Activated CD4-positive, alpha-beta memory T cell treated with anti-CD3 and anti-CD28 coated beads, Interleukin-2, amount 10 ng/mL, durations not matched to agents 7 days and 5 days (primary cell): ENCODE measurements at regions not wholly inside any gene's neighbourhood (a gene's known extent, or its start where the extent isn't known, plus 50 kb on each side); places are given as distances from the start of the nearest gene placed in this dataset.

ENCODE experiments used
- CTCF ChIA-PET: fragments of 350-600 bp; sonication (Branson Sonifier 250); formaldehyde crosslinking; loops from one replicate; lab custom pipeline; 2021; ENCODE audit warnings: antibody characterized with exemption, inconsistent platforms; lab: Charles Lee
- POLR2A ChIA-PET: fragments of 350-600 bp; sonication (Branson Sonifier 250); formaldehyde crosslinking; loops from one replicate; lab custom pipeline; 2021; ENCODE audit warnings: antibody characterized with exemption; lab: Charles Lee
- DNase-seq: peaks from one replicate; pipeline ENCODE4 v3.0.0-alpha.2; 2020
- H3K27ac Mint-ChIP-seq: one replicate; pipeline ENCODE4 v1.8.0; 2021; ENCODE audit warnings: mild to moderate bottlenecking, mixed read lengths
- H3K27me3 Mint-ChIP-seq: one replicate; pipeline ENCODE4 v1.8.0; 2021; ENCODE audit warnings: mixed read lengths
- H3K36me3 Mint-ChIP-seq: one replicate; pipeline ENCODE4 v1.8.0; 2021; ENCODE audit warnings: low read depth, mixed read lengths
- H3K4me1 Mint-ChIP-seq: one replicate; pipeline ENCODE4 v1.8.0; 2021; ENCODE audit warnings: mixed read lengths
- H3K4me3 Mint-ChIP-seq: one replicate; pipeline ENCODE4 v1.8.0; 2021; ENCODE audit warnings: mild to moderate bottlenecking, mixed read lengths
- H3K9me3 Mint-ChIP-seq: one replicate; pipeline ENCODE4 v1.8.0; 2021; ENCODE audit warnings: mixed read lengths

GRCh38 chr6:100105138-100105537 is 111.1 kb upstream of the MCHR2 start:
- no peaks in the 10 kb centered on the region for H3K4me1 Mint-ChIP-seq
- peaks cover 29% of the 10 kb centered on the region for H3K27me3 Mint-ChIP-seq
- H3K9me3 Mint-ChIP-seq, result no peaks in the 10 kb centered on the region
- H3K27ac Mint-ChIP-seq, result no peak overlapping the region
- no peak for DNase-seq
- H3K4me3 Mint-ChIP-seq, result no peak overlapping the region
- ChIA-PET POLR2A (no interaction called here), CTCF (interaction anchor here (1.5 kb wide), 1 partner anchor 237 kb away, joined by 3 read pairs; no protein-coding TSS in a partner anchor)
- H3K36me3 Mint-ChIP-seq, result no peaks in the 10 kb centered on the region

DNA sequence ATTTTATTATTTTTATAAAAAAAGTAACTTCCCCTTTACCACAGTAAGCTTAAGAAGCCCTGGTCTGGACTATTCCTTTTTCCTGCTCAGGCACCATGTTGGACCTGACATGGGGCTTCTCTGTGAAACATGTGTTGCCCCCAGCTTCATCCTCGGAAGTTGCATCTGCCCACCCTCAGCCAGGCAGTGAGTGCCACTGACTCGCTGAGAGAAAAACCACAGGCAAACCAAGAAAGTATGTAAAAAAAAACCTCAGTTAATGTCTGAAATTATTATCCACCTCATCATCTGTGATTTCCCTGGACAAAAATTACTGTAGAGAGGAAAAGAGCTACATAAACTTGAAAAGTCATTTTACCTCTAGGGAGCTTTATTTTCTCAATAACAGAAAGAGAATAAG is 109.9 kb upstream of the MCHR2 start:
- no peak overlapping the region for H3K4me3 Mint-ChIP-seq
- DNase-seq, result no peak
- H3K4me1 Mint-ChIP-seq, result no peaks in the 10 kb centered on the region
- peaks cover 26% of the 10 kb centered on the region for H3K27me3 Mint-ChIP-seq
- POLR2A ChIA-PET, result no interaction called here
- CTCF ChIA-PET, result interaction anchor here (1.4 kb wide), 1 partner anchor 236 kb away, joined by 4 read pairs; no protein-coding TSS in a partner anchor
- no peak overlapping the region for H3K27ac Mint-ChIP-seq
- H3K9me3 Mint-ChIP-seq, result no peaks in the 10 kb centered on the region
- H3K36me3 Mint-ChIP-seq, result no peaks in the 10 kb centered on the region

DNA sequence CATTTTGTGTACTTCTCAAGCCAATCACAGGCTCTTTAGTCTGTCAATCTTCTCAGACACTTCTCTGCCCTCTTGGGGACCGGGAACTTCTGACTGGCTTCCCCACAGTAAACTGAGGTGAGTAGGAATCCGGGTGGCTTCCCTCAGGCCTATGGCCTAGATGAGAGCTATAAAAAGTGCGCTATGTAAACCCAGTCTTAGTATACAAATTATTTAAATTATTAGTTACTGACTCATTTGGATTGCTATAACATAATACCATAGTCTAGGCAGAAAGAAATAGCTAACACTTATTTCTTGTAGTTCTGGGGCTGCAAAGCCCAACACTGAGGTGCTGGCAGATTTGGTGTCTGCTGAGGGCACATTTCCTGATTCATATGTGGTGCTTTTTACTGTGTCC is 109.2 kb upstream of the MCHR2 start:
- DNase-seq, result no peak
- ChIA-PET CTCF (interaction anchor here (0.8 to 1.4 kb wide), 2 partner anchors 102 to 235 kb away, joined by 3 to 4 read pairs; no protein-coding TSS in a partner anchor), POLR2A (no interaction called here)
- Mint-ChIP-seq H3K36me3 (no peaks in the 10 kb centered on the region), H3K27ac (no peak overlapping the region), H3K27me3 (peaks cover 28% of the 10 kb centered on the region), H3K9me3 (no peaks in the 10 kb centered on the region), H3K4me3 (no peak overlapping the region), H3K4me1 (no peaks in the 10 kb centered on the region)

DNA sequence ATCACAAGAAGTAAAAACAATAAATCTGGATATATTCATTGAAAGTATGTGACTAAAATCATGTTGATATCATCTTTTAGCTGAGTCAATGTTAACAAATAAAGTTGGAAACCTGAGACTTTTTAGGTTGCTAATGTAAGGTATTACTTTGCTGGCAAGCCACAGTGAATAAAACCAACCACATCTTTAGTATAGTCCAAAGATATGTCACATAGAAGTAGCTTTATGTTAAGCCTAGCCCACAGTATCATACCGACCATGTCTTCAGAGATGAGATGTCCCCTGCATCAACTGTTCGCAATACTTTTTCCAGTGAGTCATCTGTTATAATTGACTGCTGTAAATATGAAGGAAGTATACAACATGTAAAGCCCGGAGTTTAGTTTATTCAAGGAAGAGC is 107.6 kb upstream of the MCHR2 start:
- CTCF ChIA-PET, result interaction anchor here (1.1 to 6.5 kb wide), 4 partner anchors 19 to 233 kb away, joined by 3 to 42 read pairs (median 18); no protein-coding TSS in a partner anchor
- Mint-ChIP-seq H3K4me3 (no peak overlapping the region), H3K4me1 (no peaks in the 10 kb centered on the region), H3K9me3 (no peaks in the 10 kb centered on the region), H3K36me3 (no peaks in the 10 kb centered on the region), H3K27ac (no peak overlapping the region), H3K27me3 (peaks cover 28% of the 10 kb centered on the region)
- DNase-seq, result no peak
- POLR2A ChIA-PET, result no interaction called here

DNA sequence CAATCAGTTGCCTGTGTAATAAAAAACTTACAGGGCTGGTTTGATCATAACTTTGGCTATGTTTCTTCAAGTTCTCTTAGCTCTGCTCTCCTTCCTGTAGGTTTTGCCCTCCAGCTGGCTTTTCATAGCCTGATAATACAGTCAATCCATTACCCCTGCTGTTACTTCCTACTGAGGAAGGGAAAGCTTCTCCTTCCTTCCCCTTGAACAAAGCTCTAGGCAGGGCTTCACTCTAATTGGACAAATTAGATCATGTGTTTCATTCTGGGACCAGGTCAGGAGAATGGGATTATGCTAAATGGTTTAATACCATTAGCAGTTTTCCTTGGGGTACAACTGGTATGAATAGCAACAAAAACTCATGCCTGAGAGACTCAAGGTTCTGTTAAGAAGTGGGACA is 106.8 kb upstream of the MCHR2 start:
- no peak overlapping the region for H3K4me3 Mint-ChIP-seq

GRCh38 chr6:100099189-100100074 is 105.4 kb upstream of the MCHR2 start:
- Mint-ChIP-seq H3K27me3 (peaks cover 22% of the 10 kb centered on the region), H3K9me3 (no peaks in the 10 kb centered on the region), H3K27ac (no peak overlapping the region), H3K4me3 (no peak overlapping the region), H3K36me3 (no peaks in the 10 kb centered on the region), H3K4me1 (no peaks in the 10 kb centered on the region)
- DNase-seq, result no peak
- POLR2A ChIA-PET, result no interaction called here
- CTCF ChIA-PET, result interaction anchor here (1.0 to 6.5 kb wide), 8 partner anchors 12 to 230 kb away, joined by 3 to 42 read pairs (median 4); no protein-coding TSS in a partner anchor

More for the DNA sequence above, 106.8 kb upstream of the MCHR2 start:
- no peak for DNase-seq
- Mint-ChIP-seq H3K9me3 (no peaks in the 10 kb centered on the region), H3K27ac (no peak overlapping the region), H3K36me3 (no peaks in the 10 kb centered on the region), H3K27me3 (peaks cover 28% of the 10 kb centered on the region), H3K4me1 (no peaks in the 10 kb centered on the region)
- ChIA-PET POLR2A (no interaction called here), CTCF (interaction anchor here (1.4 to 6.5 kb wide), 3 partner anchors 22 to 232 kb away, joined by 3 to 42 read pairs (median 33); no protein-coding TSS in a partner anchor)

DNA sequence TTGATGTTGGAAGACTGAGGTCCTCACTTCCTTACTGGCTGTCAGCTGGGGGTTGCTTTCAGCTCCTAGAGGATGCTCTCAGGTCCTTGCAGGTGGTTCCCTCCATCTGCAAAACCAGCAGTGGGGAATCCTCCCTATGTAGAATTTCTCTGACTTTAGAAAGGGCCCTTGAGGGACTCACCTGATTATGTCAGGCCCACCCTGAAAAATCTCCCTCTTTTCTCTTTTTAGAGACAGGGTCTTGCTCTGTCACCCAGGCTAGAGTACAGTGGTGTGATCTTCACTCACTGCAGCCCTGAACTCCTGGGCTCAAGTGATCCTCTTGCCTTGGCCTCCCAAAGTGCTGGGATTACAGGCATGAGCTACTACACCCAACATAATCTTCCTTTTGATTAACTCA is 102.9 kb upstream of the MCHR2 start:
- peaks cover 15% of the 10 kb centered on the region for H3K27me3 Mint-ChIP-seq
- H3K9me3 Mint-ChIP-seq, result no peaks in the 10 kb centered on the region
- no peak overlapping the region for H3K27ac Mint-ChIP-seq
- ChIA-PET CTCF (interaction anchor here (1.1 to 6.5 kb wide), 2 partner anchors 95 to 228 kb away, joined by 10 to 42 read pairs; no protein-coding TSS in a partner anchor), POLR2A (no interaction called here)
- no peaks in the 10 kb centered on the region for H3K36me3 Mint-ChIP-seq
- no peak for DNase-seq
- no peaks in the 10 kb centered on the region for H3K4me1 Mint-ChIP-seq
- no peak overlapping the region for H3K4me3 Mint-ChIP-seq

GRCh38 chr6:100096341-100096740 is 102.3 kb upstream of the MCHR2 start:
- H3K27ac Mint-ChIP-seq, result no peak overlapping the region
- H3K9me3 Mint-ChIP-seq, result no peaks in the 10 kb centered on the region
- no peak for DNase-seq
- H3K27me3 Mint-ChIP-seq, result peaks cover 12% of the 10 kb centered on the region
- no peaks in the 10 kb centered on the region for H3K4me1 Mint-ChIP-seq
- POLR2A ChIA-PET, result no interaction called here
- CTCF ChIA-PET, result interaction anchor here (1.1 to 6.5 kb wide), 2 partner anchors 94 to 227 kb away, joined by 10 to 42 read pairs; no protein-coding TSS in a partner anchor
- H3K4me3 Mint-ChIP-seq, result no peak overlapping the region
- H3K36me3 Mint-ChIP-seq, result no peaks in the 10 kb centered on the region

DNA sequence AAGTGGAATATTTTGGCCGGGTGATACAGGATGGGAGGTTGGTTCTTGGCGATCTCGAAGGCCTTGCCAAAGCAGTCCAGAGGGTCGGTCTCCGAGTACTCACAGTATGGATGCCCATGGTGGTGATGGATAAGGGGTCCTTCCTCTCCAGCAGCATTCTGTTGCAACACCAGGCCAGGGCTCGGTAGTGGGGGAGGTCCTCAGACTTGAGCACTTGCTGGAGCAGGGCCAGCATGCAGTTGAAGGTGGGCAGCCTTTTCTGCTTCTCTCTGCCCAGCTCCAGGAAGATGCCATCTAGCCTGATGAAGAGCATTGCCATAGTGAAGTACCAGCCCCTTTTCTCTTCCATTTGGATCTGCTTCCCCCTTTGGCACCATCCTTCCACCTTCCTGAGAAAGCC is 99.4 kb upstream of the MCHR2 start:
- H3K4me1 Mint-ChIP-seq, result no peaks in the 10 kb centered on the region

DNA sequence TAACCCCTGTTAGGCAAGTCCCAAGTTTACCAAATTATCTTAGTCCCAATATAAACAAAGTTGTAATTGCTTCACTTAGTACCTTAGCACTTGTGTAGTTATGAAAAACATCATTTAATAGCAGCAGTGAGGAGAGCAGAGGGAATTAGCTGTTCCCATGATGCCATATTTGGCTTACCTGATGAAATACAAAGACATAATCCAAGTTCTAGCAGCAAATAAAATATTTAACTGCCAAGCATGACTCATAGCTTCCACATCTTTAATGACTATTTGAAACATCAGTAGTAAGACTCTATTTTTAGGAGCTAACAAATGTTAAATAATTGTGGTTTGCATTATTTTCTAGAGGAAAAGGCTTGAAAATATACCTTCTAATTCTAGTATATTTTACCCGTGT is 94.0 kb upstream of the MCHR2 start:
- no peak overlapping the region for H3K27ac Mint-ChIP-seq
- H3K27me3 Mint-ChIP-seq, result peaks cover 8% of the 10 kb centered on the region
- no peaks in the 10 kb centered on the region for H3K4me1 Mint-ChIP-seq
- no peaks in the 10 kb centered on the region for H3K36me3 Mint-ChIP-seq
- CTCF ChIA-PET, result interaction anchor here (1.3 kb wide), 1 partner anchor 12 kb away, joined by 3 read pairs; no protein-coding TSS in a partner anchor
- H3K4me3 Mint-ChIP-seq, result no peak overlapping the region
- POLR2A ChIA-PET, result no interaction called here
- DNase-seq, result no peak
- H3K9me3 Mint-ChIP-seq, result no peaks in the 10 kb centered on the region

More for the DNA sequence above, 99.4 kb upstream of the MCHR2 start:
- H3K36me3 Mint-ChIP-seq, result no peaks in the 10 kb centered on the region
- H3K27ac Mint-ChIP-seq, result no peak overlapping the region
- H3K4me3 Mint-ChIP-seq, result no peak overlapping the region
- ChIA-PET CTCF (no interaction called here), POLR2A (no interaction called here)
- DNase-seq, result no peak
- peaks cover 12% of the 10 kb centered on the region for H3K27me3 Mint-ChIP-seq
- H3K9me3 Mint-ChIP-seq, result no peaks in the 10 kb centered on the region

DNA sequence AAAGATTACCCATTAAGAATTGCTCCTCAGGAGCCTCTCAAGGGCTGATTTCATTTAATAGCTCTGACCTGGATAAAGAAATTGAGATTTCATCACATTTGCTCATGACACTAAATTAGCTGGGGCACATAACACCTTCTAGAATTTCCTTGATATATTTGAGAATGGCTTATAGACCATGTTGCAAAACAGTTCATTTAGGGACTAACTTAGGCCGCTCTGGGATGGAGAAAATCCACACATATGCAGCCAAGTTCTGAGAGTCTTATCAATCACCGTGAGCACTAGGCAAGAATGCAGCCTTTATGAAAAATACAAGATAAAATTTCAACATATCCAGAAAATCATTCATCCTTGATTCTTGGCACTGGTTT is 91.0 kb upstream of the MCHR2 start:
- peaks cover 7% of the 10 kb centered on the region for H3K27me3 Mint-ChIP-seq
- H3K36me3 Mint-ChIP-seq, result no peaks in the 10 kb centered on the region
- H3K27ac Mint-ChIP-seq, result no peak overlapping the region
- no peaks in the 10 kb centered on the region for H3K4me1 Mint-ChIP-seq
- ChIA-PET CTCF (interaction anchor here (1.2 kb wide), 1 partner anchor 8 kb away, joined by 3 read pairs; no protein-coding TSS in a partner anchor), POLR2A (no interaction called here)
- no peak overlapping the region for H3K4me3 Mint-ChIP-seq
- H3K9me3 Mint-ChIP-seq, result no peaks in the 10 kb centered on the region
- DNase-seq, result no peak

DNA sequence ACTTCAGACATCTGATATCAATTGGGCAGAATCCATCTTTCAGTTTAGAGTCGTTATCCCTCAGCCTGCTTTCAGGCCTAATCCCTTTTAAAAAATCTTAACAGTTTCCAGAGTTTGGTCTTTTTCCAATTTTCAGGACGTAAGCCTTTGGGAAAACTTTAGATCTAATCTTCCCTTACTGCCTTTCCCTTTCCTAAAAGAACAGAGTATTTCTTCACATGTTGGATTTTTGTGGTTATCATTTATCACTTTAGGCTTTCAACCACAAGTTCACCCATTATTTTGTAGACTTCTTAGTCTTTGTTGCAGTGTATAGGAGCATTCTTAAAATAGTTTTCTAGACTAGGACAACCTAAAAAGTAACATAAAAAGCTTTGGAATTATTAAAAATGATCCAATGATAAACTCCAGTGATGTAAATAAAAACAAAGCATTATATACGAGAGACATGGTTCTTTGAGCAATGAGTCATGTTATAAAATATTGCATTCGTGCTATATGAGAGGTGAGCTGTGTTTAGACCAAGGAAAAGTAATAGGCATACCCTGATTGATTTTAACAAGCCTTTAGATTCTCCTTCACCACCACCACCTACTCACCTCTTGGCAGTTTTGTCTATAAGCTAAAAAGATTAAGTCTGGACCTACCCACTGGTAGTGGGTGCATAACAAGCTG is 90.4 kb upstream of the MCHR2 start:
- Mint-ChIP-seq H3K27me3 (peaks cover 7% of the 10 kb centered on the region), H3K27ac (no peak overlapping the region), H3K4me3 (no peak overlapping the region), H3K4me1 (no peaks in the 10 kb centered on the region), H3K36me3 (no peaks in the 10 kb centered on the region), H3K9me3 (no peaks in the 10 kb centered on the region)
- ChIA-PET CTCF (no interaction called here), POLR2A (no interaction called here)
- no peak for DNase-seq

DNA sequence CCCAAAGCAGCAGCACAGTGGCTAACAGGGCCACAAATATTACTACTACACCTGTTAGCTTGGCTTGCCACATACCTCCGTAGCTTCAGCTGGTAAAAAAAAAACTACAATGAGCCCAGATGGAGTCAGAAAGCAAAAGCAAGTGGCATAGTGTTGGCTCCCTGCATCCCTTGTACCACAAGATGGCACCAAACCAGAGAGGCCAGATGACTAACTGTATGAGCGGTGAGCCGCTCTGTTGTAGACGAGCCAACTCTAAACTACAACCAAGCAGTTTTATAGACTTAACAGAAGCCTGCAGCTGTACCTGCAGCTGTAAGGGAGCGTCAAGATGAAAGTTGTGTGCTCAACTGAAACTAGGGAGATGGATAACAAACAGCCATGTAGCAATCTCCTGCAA is 84.5 kb upstream of the MCHR2 start:
- no peaks in the 10 kb centered on the region for H3K9me3 Mint-ChIP-seq
- no peak overlapping the region for H3K4me3 Mint-ChIP-seq
- CTCF ChIA-PET, result interaction anchor here (0.5 to 1.6 kb wide), 3 partner anchors 21 to 63 kb away, joined by 3 to 4 read pairs (median 3); no protein-coding TSS in a partner anchor
- no peak for DNase-seq
- peaks cover 13% of the 10 kb centered on the region for H3K27me3 Mint-ChIP-seq
- POLR2A ChIA-PET, result no interaction called here
- H3K36me3 Mint-ChIP-seq, result no peaks in the 10 kb centered on the region
- no peak overlapping the region for H3K27ac Mint-ChIP-seq
- H3K4me1 Mint-ChIP-seq, result no peaks in the 10 kb centered on the region
